ENCODE measurements at regions not wholly inside any gene's neighbourhood (a gene's known extent, or its start where the extent isn't known, plus 50 kb on each side); places are given as distances from the start of the nearest gene placed in this dataset.

DNA sequence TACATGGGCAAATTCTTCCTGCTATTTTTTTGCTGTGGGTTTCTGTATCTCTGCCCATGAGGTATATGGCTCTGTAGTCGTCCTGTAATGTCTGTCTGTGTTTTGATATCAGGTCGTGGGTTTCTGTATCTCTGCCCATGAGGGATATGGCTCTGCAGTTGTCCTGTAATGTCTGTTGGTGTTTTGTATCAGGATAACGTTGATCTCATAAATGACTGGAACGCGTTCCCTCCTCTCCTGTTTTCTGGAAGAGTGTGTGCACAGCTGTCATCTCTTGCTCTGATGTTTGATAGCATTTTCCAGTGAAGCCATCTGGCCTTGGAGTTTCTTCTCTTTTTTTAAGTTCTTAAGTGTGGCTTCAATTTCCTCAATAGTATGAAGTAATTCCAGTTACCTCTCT lies 57.2 kb downstream of the SOX1 start:
- DNase-seq (ENCODE audit: low spot score), result no peak

DNA sequence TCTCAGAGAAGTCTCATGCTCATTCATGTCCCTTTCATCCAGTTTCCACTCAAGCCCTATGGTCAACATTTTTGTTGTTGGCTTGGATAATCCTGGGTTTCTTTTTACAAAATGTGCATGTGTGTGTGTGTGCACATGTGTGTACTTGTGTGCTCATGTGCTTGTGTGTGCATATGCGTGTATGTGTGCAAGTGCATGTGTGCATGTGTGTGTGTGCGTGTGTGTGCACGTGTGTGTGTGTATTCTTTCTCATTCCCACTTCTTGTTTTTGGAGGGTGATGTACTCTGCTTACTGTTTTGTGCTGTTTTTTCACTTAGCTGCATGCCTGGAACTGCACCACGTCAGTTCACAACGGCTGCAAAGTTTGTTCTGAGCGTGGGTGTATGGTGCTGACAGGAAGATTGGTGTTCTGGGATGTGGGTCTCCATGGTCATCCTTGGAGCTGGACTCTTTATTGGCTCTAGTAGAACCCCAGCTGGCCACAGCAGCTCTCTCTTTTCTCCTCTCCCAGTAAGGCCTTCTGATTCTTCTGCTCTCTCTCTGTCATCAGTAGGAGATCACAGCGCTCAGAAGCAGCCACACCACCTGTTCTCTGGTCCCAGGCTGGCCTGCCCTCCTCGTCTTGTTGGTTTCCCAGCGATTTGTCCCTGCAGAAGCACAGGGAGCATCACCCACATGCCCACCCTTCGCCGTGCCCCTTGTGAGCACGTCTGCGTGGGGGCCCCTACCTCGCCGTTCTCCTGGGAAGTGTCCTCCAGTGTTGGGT lies 60.8 kb downstream of the SOX1 start:
- no peak for DNase-seq (ENCODE audit: low spot score)

DNA sequence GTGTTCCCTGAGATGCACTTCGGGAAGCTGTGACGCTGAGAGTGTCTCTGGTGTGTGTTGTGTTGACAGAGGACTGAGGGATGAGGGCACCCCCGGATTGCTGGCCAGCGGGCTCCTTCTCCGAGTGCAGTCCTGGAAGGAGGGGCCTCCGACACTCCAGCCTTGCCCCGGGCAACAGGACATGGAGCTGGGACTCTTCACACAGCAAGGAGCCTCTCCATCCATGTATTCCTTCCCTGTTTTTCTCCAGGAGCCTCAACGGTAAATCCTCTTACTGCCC lies 61.3 kb downstream of the SOX1 start:
- no peak for DNase-seq (ENCODE audit: low spot score)

DNA sequence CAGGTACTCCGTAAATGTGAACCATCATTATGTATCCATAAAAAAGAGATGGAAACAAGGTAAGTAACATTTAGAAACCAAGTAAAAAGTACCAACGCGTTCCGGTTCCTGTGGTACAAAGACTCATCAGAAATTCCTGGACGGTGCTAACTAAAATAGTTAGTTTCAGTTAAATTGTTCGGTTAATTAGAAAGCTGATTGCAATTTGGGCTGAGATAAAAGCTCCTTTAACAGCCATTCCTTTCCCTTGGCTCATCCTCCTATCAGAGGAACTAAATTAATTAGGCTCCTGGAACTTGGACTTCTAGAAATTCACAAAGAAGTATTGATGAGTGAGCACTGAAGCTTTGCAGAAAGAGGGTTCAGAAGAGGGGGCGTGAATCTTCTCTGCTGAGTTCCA lies 63.5 kb downstream of the SOX1 start:
- DNase-seq (ENCODE audit: low spot score), result no peak

DNA sequence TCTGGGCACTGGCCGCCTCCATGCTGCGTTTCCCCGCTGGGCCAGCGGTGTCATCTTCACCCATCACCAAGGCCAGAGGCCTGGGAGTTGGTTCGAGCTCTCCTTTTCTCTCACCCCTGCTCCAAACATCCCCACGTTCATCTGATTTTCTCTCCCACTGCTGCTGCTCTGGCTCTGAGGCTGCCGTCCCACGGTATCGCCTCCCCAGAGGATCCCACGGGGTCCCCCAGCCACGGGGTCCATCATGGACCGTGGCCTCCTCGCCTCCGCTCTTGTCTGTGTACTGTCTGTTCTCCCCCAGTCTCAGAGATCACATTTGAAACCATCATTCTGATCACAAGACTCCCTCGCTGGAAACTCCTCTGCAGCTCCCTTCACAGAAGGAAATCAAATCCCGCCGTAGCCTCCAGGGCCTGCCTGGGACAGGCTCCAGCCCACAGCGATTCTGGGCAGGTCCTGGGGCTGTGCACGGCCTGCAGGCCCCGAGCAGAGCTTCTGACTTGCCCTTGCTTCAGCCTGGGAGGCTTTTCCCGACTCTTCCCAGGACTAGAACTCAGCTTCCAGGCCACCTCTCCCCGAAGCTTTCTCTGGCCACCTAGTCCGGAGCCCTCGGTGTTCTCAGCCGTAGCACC lies 64.2 kb downstream of the SOX1 start:
- no peak for DNase-seq (ENCODE audit: low spot score)

DNA sequence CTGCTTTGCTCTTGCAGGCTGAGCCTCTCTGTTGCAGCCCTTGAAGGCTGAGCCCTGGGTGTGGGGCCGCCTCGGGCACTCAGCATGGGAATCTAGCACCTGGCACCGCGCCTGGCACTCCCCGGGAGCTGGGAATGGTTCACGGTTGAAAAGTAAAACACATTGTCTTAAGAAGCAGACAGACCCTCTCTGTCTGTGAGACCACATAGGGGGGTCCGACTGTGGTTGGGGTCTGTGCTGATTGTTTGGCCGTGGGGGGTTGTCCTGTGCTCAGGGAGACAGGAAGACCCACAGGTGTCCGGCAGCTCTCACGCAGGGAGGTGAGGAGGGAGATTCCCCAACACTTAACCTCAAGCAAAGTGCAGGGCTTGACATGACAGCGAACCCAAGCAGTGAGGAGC lies 64.8 kb downstream of the SOX1 start:
- DNase-seq (ENCODE audit: low spot score), result no peak

DNA sequence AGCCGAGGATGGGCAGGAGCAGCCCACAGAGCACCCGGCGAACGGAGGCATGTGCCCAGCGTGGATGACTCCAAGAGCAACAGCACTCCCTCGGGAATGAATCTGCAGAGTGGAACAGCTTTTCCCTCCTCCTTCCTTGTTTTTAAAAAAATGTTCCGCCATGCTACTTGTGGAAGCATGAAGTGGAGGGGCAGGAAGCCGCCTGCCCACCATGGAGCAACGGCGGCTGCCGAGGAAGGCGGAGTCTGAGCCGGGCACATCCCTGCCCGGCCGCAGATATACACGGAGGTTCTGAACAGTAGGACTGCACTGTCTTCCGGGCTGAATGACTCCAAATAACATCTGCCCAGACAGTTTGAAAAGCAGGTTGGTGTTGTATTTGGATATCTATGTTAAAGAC lies 65.2 kb downstream of the SOX1 start:
- DNase-seq (ENCODE audit: low spot score), result no peak

DNA sequence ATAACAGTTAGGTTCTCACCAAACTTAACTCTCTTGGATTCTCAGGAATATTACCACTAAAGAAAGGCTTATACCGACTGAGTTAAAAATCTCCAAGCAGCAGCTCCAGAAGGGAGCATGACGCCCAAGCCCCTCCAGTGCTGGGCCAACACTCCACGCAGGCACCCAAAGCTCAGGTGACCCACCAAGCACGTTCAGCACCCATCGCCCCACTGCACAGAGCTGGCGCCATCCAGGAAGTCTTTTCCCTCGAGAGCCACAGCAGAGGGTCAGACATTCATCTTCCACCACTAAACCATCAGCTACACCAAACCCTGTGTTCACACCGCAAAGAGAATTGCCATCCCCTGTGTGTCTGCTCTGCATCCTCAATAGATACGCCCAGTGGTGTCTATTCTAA lies 65.7 kb downstream of the SOX1 start:
- DNase-seq (ENCODE audit: low spot score), result no peak

DNA sequence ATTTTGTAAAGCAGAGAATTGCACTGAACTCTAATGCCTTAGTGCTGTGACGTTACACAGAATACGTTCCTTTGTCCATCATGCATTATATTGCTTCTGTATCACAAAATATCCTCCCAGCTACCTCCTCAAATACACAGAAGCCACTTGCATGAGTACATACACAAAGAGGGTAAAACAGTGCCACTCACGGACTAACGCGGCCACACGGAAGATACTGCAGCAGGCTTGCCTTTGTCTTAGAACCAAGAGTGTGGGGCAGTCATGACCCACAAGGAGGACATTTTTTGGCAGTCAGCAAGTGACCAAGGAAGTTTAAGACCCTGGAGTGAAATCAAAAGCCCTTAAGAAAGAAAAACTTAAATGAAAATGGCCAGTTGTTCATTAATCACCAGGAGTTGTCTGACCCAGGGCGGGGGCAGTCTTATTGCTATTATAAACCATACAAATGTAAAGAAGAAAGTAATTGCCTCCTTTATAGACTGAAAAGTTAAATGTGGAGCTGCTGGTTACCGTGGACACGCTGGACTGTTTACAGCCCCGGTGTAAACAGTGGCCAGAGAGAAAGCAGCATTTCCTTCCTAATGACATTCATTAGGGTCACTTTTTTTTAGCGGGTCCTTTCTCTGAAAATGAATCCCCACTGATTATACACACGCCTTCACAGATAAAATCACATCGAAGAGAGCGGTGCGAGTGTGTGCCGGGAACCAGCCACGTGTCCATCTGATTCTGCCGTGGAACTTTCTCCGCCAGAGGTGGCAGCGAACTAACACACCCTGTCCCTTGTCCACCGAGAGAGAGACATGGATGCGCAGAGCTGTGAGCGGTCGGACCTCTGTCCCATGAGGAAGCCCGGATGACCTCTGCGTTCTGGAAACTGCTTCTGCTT lies 66.8 kb downstream of the SOX1 start:
- no peak for DNase-seq (ENCODE audit: low spot score)

DNA sequence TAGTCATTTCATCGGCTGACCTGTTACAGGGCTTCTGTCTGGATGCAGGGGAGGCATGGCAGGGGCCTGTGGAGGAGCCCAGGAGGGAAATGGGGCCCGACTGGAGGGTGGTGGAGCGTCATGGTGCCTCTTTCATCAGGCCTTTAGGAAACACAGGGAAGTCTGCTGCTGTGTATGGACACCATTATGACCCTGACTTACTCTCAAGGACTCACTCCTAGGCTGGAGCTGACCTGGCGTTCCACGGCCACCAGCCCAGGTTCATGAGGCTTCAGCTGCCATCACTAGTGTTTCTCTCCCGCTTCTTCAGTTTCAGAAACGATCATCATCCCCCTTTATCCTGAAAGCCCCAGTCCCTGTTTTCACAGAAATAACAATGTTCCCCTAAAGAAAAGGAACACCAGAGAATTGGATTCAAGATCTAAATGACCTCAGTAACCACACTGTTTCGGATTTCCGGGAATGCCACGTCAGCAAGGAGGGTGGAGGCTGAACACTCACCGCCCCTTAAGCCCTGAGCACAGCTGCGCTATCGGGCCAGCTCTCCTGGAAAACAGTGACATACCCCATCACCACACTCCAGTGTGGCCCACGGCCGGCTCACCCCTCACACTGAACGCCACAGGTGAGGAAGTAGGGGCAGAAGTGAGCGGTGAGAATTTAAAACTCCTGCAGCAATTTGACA lies 67.6 kb downstream of the SOX1 start:
- DNase-seq (ENCODE audit: low spot score), result no peak

DNA sequence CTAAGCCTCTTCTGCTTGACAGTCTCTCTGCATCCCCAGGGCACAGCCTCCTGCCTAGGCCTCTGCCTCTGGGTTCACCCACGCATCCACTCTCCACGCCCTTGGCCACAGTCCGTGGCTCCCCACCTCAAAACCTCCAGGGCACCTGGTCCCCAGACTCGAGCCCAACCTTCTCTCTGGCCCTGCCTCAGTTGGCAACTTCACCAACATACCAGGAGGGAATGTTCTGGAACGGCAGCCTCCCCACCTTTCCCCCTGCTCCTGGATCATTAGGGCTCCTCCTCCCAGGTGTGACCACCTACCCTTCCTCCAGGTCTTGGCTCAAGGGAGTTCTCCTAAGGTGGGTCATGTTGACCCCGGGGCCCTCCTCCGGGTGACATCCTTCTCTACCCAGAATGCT lies 69.1 kb downstream of the SOX1 start:
- no peak for DNase-seq (ENCODE audit: low spot score)

DNA sequence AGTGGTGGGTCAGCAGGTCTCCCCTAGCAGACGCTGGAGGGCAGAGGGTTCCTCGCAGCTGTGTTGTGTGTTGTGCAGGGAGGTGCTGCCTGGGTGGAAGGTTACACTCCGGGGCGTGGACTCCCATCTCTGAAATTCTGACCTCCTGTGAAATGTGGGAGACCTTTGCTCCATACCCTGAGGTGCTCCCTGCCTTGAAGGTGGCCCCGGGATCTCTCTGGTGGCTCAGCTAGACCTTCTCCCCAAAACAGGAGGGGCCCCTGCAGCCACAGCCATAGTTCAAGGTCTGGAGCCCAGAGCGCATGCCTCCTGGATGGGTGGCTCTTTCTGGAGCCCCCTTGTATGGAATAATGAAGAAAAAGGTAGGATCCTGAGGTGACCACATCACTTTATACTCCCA lies 70.2 kb downstream of the SOX1 start:
- DNase-seq (ENCODE audit: low spot score), result no peak

DNA sequence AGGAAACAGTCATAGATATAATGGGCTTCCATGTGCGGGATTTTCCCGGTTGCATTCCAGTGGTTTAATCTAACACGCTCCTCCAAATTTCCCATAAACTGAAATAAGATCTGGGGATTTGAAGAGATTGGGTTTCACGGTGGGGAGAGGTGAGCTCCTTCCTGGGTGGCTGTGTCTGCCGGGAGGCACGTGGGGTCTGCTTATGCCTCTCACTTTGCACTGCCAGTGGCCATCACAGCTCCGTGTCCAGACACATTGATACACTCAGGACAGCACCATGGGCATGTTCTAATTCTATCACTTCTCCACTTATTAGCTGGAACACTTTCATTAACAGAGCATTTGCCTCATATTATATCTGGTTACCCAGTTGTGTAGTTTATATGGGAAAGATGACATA lies 73.4 kb downstream of the SOX1 start:
- DNase-seq (ENCODE audit: low spot score), result no peak

DNA sequence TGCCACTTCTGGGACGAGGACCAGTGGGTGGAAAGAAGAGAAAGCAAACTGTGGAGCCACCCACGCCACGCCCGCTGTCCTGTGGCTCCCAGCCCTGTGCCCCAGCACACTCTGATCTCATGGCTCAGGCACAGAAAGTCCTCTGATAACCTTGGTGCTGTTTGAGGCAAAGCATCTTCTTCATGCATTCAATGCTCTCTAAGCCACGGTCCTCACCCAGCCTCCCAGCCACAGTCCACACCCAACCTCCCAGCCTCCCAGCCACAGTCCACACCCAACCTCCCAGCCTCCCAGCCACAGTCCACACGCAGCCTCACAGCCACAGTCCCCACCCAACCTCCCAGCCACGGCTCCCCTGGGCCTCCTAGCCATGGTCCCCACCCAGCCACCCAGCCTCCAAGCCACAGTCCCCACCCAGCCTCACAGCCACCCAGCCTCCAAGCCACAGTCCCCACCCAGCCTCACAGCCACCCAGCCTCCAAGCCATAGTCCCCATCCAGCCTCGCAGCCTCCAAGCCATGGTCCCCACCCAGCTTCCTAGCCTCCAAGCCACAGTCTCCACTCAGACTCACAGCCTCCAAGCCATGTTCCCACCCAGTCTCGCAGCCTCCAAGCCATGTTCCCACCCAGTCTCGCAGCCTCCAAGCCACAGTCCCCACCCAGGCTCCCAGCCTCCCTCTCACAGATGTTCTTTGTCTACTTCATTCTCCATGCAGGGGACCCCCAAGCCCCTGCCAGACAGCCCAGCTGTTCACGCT lies 74.9 kb downstream of the SOX1 start:
- no peak for DNase-seq (ENCODE audit: low spot score)

DNA sequence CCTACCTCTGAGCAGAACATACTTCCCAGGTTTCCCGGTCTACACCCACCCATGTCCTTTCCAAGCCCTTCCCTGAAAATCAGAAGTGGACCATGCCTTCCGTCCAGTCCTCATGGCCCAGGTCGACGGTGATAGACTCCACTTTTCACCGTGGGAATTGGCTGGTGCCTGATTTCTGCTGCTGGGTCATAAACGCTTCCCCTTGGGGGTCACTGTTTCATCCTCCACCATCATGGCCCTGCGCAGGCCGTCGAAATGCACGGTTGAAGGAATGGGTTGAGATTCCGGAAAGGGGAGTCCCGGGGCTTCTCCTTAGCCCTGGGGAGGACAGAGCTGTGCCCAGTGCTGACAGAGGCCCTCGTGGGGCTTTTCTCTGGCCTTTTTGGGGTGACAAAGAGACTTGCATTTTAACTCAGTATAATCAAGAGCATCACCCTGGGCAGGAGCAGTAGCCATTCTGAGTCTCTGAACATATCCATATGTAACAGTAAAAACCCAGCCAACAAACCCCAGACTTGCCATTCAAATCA lies 75.5 kb downstream of the SOX1 start:
- no peak for DNase-seq (ENCODE audit: low spot score)

DNA sequence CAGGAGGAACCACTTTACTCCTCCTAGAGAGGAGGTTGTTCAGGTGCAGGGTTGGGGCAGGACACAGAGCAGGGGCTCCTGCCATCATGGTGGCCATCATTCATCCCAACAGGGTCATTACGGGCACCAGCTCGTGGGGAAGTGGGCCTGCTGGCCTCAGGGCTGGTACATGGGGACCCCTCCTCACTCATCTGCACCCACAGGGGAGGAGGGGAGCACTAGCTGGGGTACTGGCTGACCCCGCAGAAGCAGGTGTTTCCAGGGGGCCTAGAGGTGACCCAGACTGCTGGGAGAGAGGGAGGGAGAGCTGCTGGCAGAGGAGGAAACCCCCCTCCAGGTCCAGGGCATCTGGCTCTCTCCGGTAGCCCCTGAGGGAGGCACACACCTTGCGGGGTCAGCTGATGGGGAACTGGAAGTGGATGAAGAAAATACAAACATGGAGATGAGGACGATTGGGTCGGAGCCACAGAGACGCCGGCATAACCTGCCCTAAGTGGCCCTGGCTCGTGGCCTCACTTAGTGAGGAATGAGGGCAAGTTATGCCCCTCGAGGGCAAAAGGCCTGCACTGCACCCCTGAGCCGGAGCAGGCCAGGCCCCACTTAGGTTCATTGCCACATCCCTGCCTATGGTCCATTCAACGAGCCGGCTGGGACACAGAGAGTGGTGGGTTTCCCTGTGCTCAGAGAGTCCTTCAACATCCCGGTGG lies 76.2 kb downstream of the SOX1 start:
- no peak for DNase-seq (ENCODE audit: low spot score)

DNA sequence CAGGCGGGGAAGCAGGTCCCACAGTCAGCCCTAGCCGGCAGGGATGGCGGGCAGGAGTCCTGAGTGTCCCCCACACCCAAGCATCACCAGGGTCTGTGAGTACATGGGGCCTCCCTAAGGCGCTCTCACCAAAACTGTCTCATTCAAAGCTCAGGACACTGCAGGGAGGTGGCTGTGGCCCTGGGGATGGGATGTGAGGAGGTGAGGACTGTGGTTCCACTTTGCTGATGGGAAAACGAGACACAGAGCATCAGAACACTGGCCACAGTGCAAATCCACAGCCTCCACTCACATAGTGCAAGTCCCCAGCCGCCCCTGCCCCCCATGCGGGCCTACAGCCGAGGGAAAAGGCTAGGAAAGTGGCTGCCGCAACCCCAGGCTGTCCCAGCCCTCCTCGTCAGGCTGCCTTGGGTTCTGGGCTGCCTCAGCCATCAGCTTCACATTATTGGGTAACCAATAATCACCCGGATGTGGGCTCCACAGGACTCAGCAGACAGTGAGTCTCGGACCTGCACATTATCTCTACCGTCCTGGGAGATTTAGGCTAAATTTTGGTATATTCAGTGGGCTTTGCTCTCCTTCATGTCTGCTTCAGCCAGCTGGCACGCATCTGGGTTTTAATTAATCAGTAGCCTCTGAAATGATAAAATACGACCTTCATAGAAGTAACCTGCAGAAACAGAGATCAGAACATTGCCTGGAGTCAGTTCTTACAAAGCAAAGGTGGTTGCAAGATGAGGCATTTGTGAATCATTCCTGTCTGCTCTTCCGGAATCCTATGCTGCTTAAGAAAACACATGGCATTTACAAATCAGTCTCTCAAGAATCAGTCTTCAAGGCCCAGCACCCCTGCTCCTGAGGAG lies 77.0 kb downstream of the SOX1 start:
- DNase-seq (ENCODE audit: low spot score), result no peak

DNA sequence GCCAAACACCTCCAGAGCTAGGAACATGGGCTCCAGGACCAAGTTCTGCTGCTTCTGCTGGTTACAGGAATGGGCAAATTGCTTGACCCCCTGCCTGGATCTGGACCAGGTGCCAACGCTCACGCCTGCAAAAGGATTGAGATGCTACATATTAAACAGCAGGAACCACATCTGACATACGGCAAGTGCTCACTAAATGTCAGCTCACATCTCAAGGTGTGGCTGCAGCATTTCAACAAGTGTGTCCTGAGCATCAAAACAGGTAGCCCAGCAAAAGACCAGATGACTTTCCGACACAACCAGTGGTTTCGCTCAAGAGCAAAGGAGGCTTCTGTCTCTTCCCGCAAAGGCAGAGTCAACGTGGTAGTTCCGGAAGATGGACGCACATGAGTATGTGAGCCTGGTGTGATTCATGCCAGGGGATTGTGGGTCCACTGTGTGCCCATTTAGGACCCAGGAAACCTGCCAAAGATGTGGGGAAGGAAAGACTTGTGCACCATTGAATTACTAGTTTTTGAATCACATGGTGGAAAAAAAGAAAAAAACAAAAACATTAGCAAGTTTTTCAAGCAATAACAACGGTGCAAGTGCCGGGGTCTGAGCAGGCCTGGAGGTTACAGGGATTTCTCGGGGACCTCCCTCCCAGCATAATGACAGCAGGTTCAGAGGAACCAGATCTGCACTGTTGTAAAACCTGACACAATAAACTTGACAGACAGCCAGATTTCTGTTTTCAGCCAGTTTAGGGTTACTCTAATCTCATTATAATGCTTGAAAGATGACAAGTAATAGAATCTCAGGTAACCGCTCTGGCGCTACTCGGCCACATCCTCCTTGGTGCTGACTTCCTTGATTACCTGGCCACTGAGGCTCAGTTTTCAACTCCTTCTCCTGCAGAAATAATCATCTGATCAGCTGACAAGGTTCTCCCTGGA lies 77.9 kb downstream of the SOX1 start:
- DNase-seq (ENCODE audit: low spot score), result no peak

Measured in putamen (tissue), 1 donor.